Activated naive CD8-positive, alpha-beta T cell treated with anti-CD3 and anti-CD28 coated beads, Interleukin-2, amount 10 ng/mL, durations not matched to agents 7 days and 5 days (primary cell): ENCODE measurements at regions not wholly inside any gene's neighbourhood (a gene's known extent, or its start where the extent isn't known, plus 50 kb on each side); places are given as distances from the start of the nearest gene placed in this dataset.
A peak's percentile ranks its signal among the peaks of the same experiment; 100 is the strongest.
"Not testable (repeated sequence)": the region's sequence is repeated elsewhere in the genome, so short reads cannot be mapped to it uniquely, and the experiment has no call there.

Experiments used
- ATAC-seq: fragments of 150-1000 bp; cut with Tn5 transposase; one replicate; pipeline ENCODE4 v1.10.0; 2021; ENCODE audit warnings: low read depth, moderate library complexity
- POLR2A ChIA-PET: fragments of 350-600 bp; sonication (Branson Sonifier 250); formaldehyde crosslinking; loops from one replicate; lab custom pipeline; 2021; ENCODE audit warnings: antibody characterized with exemption; lab: Charles Lee
- DNase-seq: peaks from one replicate; pipeline ENCODE4 v3.0.0; 2021
- H3K27ac Mint-ChIP-seq: one replicate; pipeline ENCODE4 v1.8.0; 2022; ENCODE audit warnings: mild to moderate bottlenecking, mixed read lengths
- H3K27me3 Mint-ChIP-seq: one replicate; pipeline ENCODE4 v1.8.0; 2022; ENCODE audit warnings: mild to moderate bottlenecking, moderate library complexity, mixed read lengths
- H3K36me3 Mint-ChIP-seq: one replicate; pipeline ENCODE4 v1.8.0; 2021; ENCODE audit warnings: mild to moderate bottlenecking, mixed read lengths
- H3K4me1 Mint-ChIP-seq: one replicate; pipeline ENCODE4 v1.8.0; 2021; ENCODE audit warnings: mixed read lengths
- H3K4me3 Mint-ChIP-seq: one replicate; pipeline ENCODE4 v1.8.0; 2022; ENCODE audit warnings: mild to moderate bottlenecking, moderate library complexity, mixed read lengths
- H3K9me3 Mint-ChIP-seq: one replicate; pipeline ENCODE4 v1.8.0; 2021; ENCODE audit warnings: mixed read lengths

DNA sequence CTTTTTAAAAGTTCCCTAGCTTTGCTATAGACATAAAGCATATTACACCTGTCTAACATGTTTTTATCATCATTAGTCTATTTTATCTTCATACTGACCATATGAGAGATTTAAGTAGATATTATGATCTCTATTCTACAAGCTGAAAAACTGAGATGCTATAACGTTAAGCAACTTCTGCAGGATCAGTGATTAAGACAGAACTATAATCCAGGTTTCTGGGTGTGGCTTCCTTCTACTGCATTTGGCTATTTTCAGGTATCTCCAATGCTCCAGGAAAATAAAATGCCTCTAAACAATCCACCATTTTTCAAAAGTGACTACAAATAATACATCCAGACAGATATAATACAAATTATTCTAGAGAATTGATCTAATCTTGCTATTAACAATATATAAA, 53.4 kb downstream of the RGS2 start:
- ATAC-seq, result no peak
- Mint-ChIP-seq H3K36me3 (no peaks in the 10 kb centered on the region), H3K9me3 (no peaks in the 10 kb centered on the region), H3K4me3 (no peak overlapping the region), H3K4me1 (peaks cover 4% of the 10 kb centered on the region), H3K27me3 (no peaks in the 10 kb centered on the region), H3K27ac (no peak overlapping the region)
- no peak for DNase-seq
- POLR2A ChIA-PET, result no interaction called here

DNA sequence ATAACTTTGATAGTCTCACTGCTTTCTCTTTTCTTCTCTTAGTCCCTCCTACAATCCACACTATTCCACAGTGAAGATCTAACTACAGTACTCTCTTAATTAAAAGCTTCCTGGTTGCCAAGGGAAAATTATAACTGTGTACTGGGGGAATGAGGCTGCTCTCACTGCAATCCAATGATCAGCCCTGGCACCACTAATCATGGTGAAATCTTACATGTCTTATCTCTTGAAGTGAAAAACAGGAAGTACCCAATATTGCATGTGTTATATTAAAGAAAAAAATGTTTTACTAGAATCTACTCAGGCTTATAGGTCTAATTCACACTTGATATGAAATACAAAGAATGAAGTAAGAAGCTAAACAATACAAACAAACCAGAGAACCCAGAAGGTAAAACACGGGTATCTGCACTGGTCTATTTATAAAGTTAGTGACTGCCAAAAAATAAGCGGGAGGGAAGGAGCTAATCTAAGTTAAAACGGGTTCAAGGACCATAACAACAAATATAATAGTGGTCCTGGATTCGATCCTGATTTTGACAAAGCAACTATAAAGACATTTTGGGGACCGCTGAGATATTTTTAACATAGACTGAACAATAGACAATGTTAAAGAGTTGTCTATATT, 57.5 kb downstream of the RGS2 start:
- Mint-ChIP-seq H3K27ac (no peak overlapping the region), H3K4me1 (no peaks in the 10 kb centered on the region), H3K4me3 (no peak overlapping the region), H3K9me3 (no peaks in the 10 kb centered on the region), H3K27me3 (no peaks in the 10 kb centered on the region), H3K36me3 (no peaks in the 10 kb centered on the region)
- ATAC-seq (no peak), DNase-seq (no peak)
- POLR2A ChIA-PET, result no interaction called here

DNA sequence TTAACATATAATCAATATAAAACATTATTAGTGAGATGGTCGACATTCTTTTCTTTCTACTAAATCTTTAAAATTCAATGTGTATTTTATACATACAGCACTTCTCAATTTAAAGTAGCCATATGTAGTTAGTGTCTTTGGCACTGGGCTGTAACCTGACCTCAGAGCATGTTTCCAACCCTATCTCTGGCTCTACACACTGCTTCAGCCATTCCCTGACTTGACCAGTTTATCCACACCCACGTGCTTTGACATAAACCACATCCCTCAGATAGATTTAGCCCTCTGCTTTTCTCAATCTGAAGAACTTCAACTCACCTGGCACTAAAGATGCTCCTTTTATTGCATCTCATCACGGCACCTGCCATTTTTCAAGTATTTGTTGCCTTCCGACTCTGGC, 58.3 kb downstream of the RGS2 start:
- Mint-ChIP-seq H3K9me3 (no peaks in the 10 kb centered on the region), H3K36me3 (no peaks in the 10 kb centered on the region)
- POLR2A ChIA-PET, result no interaction called here

DNA sequence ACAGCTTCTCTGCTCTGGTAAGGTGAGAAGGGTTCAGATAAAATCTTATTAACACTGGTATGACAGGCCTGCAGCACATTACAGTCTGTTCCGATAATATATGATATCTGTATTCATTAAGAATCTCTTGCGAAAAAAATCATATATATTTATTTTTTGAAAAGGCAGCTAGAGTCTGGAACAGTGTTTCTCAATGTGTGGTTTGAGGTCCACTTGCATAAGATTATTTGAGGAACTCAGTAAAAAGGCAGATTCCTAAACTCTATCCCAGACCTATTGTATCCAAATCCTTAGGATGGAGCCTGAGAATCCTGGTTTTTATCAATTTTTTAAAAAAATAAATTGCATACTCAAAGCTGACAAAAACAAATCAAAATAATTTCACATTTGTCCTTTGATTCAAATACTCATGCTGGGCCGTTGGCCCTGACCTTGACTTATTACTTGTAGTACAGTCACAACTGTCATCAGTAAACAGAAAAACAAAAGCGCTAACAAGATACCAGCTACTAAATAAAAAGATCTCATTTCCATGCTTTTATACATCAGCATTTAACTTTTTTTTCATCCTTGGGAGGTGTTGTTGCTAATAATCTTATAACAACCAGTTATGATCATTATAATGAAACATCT, 60.6 kb downstream of the RGS2 start:
- no peaks in the 10 kb centered on the region for H3K4me1 Mint-ChIP-seq
- H3K36me3 Mint-ChIP-seq, result no peaks in the 10 kb centered on the region
- H3K27ac Mint-ChIP-seq, result no peak overlapping the region
- ATAC-seq (no peak), DNase-seq (no peak)
- H3K9me3 Mint-ChIP-seq, result no peaks in the 10 kb centered on the region
- no peak overlapping the region for H3K4me3 Mint-ChIP-seq
- POLR2A ChIA-PET, result no interaction called here
- peaks cover 1% of the 10 kb centered on the region for H3K27me3 Mint-ChIP-seq

More for the DNA sequence above, 58.3 kb downstream of the RGS2 start:
- Mint-ChIP-seq H3K4me1 (no peaks in the 10 kb centered on the region), H3K27ac (no peak overlapping the region), H3K4me3 (no peak overlapping the region), H3K27me3 (no peaks in the 10 kb centered on the region)
- DNase-seq, result no peak
- ATAC-seq, result no peak

DNA sequence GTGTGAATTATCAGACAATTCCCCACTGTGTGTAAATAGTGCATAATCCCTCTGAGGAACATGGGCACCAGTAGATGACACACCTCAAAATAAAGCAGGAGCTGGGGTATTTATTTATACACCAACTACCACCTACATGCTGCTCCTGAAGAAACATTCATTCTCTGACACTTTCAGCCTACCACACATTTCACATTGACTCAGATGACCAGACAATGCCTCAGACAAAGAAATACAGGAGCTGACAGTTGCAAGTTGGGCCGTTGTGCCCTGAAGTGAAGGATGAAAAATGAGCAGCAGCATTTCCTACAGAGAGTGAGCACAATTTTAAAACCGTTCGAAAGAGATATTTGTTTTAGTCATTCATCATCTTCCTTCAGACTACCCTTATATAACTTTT, 63.2 kb downstream of the RGS2 start:
- POLR2A ChIA-PET, result no interaction called here
- H3K27ac Mint-ChIP-seq, result no peak overlapping the region
- no peaks in the 10 kb centered on the region for H3K4me1 Mint-ChIP-seq
- peaks cover 8% of the 10 kb centered on the region for H3K27me3 Mint-ChIP-seq
- DNase-seq (no peak), ATAC-seq (no peak)
- no peak overlapping the region for H3K4me3 Mint-ChIP-seq
- H3K9me3 Mint-ChIP-seq, result no peaks in the 10 kb centered on the region
- H3K36me3 Mint-ChIP-seq, result no peaks in the 10 kb centered on the region

DNA sequence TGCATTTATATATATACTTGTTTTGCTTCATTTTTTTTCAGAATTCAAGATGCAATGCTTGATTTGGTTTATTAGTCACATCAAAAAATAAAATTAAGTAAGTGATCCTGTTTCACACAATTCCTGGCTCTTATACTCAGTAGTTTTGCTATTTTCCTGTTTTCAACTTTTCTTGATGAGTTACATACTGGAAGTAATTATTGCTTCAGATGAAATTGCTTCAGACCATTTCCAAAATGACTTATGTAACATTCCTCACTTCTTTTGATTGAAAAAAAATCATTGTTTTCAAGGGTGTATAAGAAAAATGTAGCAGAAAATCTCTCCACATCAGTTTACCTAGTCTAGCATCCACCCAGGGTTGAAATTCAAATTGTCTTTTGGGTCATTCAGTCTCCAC, 65.0 kb downstream of the RGS2 start:
- no peak for ATAC-seq

DNA sequence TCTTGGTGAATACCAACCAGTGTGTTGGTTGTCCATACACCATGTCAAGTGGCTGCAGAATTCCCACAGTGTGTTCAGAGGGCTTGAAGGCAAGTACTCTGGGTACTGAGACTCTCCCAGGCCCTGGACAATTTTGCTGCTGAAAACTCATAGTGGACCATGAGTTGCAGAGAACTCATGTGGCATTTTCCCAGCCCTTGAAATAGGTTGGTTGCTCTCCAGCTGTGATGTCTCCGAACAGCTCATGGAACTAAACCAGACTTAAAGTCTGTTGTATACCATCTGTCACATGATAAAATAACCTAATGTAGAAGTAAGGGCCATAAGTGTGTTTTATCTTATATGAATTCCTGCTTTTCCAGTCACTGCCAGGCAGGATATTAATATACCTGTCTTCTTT, 67.8 kb downstream of the RGS2 start:
- H3K27ac Mint-ChIP-seq, result no peak overlapping the region
- peaks cover 2% of the 10 kb centered on the region for H3K36me3 Mint-ChIP-seq
- H3K4me3 Mint-ChIP-seq, result no peak overlapping the region
- POLR2A ChIA-PET, result no interaction called here
- H3K27me3 Mint-ChIP-seq, result peaks cover 8% of the 10 kb centered on the region
- DNase-seq (no peak), ATAC-seq (no peak)
- H3K9me3 Mint-ChIP-seq, result peaks cover 1% of the 10 kb centered on the region
- no peaks in the 10 kb centered on the region for H3K4me1 Mint-ChIP-seq

More for the DNA sequence above, 65.0 kb downstream of the RGS2 start:
- Mint-ChIP-seq H3K4me1 (no peaks in the 10 kb centered on the region), H3K27me3 (peaks cover 8% of the 10 kb centered on the region), H3K27ac (no peak overlapping the region), H3K36me3 (no peaks in the 10 kb centered on the region), H3K4me3 (no peak overlapping the region), H3K9me3 (no peaks in the 10 kb centered on the region)
- DNase-seq, result no peak
- POLR2A ChIA-PET, result no interaction called here

DNA sequence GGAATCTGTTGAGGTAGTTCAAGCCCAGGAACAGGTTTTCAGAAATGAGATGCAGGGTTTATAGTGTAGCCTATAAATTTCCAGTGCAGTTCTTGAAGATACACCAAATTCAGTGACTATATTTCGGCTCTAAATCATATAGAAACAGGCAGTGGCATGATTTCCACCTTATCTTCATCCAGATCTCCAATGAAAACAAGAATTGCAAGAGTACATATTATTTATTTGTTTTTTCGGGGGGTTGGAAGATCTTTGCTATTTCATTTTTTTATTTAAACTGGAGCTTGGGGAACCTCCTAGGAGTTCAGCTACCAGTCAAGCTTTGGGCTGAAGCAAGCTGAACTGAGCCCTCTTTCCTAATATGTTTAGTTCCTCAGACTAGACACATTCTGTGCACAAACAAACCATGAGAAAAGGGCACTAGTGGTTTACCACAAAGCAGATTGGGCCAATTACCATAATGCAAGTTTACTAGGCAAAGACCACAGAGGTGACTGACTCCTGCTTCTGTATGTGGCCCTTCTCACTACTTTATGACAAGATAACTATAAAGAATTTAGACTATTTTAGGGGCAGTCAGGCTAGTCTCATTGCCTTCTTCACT, 68.5 kb downstream of the RGS2 start:
- Mint-ChIP-seq H3K9me3 (peaks cover 1% of the 10 kb centered on the region), H3K4me3 (no peak overlapping the region), H3K36me3 (peaks cover 2% of the 10 kb centered on the region), H3K27ac (no peak overlapping the region), H3K4me1 (no peaks in the 10 kb centered on the region), H3K27me3 (peaks cover 8% of the 10 kb centered on the region)
- POLR2A ChIA-PET, result no interaction called here
- no peak for DNase-seq
- no peak for ATAC-seq

DNA sequence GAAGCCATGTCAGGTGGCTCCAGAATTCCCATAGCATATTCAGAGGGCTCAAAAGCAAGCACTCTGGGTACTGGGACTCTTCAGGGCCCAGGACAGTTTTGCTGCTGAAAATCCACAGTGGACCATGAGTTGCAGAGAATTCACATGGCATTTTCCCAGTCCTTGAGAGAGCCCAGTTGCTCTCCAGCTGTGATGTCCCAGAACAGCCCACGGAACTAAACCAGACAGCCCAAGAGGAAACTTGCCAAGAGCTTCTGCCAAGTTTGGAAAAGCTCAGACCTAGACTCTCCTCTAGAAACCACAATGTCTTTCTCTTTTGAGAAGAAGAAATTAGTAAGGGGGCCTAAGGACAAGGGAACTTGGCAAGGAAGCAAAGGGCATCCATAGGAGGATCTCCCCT, 69.4 kb downstream of the RGS2 start:
- Mint-ChIP-seq H3K27me3 (peaks cover 8% of the 10 kb centered on the region), H3K4me3 (no peak overlapping the region), H3K4me1 (no peaks in the 10 kb centered on the region), H3K9me3 (peaks cover 1% of the 10 kb centered on the region), H3K36me3 (peaks cover 2% of the 10 kb centered on the region), H3K27ac (no peak overlapping the region)
- ATAC-seq (no peak), DNase-seq (no peak)
- POLR2A ChIA-PET, result no interaction called here

DNA sequence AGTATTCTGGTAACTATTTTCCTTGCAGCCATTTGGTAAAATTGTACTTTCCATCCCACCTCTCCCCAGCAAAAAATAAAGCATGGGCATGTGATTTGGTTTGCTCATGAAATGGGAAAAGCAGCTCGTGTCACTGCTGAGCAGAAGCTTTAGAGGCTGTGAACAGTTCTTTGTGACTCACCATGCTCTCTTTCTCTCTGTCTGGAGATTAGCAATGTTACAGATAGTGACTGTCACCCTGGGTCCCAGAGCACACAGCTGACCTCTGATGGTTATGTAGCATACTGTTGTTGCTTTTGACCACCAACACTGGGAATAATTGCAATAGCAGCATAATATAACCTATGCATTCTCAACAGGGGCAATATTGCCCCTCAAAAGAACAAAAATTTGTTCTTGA, 70.6 kb downstream of the RGS2 start:
- ATAC-seq, result no peak
- Mint-ChIP-seq H3K4me1 (no peaks in the 10 kb centered on the region), H3K4me3 (no peak overlapping the region), H3K27ac (no peak overlapping the region), H3K27me3 (peaks cover 7% of the 10 kb centered on the region), H3K9me3 (peaks cover 1% of the 10 kb centered on the region), H3K36me3 (peaks cover 2% of the 10 kb centered on the region)
- DNase-seq, result no peak
- POLR2A ChIA-PET, result no interaction called here

DNA sequence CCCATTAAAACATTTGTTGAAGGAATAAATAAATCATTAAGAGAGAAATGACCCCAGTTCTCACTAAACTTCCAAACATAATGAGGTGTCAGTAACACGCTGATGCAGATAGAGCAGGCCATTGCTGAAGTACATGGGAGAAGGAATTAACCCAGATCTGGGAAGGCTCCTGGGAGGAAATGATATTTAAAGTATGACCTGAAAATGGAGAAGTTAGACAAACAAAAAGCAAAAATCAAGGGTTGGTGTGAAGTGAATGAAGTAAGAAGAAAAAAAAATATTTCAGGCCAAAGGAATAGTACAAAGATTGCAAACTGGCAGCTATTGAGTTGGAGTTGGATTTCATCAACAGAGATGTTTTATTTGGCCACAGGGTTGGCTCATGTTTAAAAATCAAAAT, 71.4 kb downstream of the RGS2 start:
- no peak for DNase-seq
- ATAC-seq, result no peak
- peaks cover 2% of the 10 kb centered on the region for H3K36me3 Mint-ChIP-seq
- no peak overlapping the region for H3K27ac Mint-ChIP-seq
- no peaks in the 10 kb centered on the region for H3K4me1 Mint-ChIP-seq
- POLR2A ChIA-PET, result no interaction called here
- H3K9me3 Mint-ChIP-seq, result peaks cover 1% of the 10 kb centered on the region
- no peak overlapping the region for H3K4me3 Mint-ChIP-seq
- H3K27me3 Mint-ChIP-seq, result peaks cover 2% of the 10 kb centered on the region

DNA sequence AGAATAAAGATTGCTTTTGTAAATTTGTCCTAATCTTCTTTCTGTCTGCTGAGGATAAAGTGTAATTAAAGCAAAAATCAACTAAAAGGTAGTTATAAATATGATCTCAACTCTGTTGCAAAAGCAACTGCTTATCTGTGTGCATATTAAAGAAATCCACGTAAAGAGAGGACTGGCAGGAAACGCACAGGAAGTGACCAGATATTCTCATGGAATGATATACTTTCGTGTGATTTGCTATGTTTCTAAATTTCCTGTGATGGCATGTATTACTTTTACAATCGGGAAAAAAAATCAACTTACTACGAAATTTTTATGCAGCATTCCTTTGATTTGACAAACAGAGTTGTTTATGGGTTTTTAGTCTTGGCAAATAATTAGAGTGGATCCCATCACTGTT, 75.4 kb downstream of the RGS2 start:
- ATAC-seq (no peak), DNase-seq (no peak)
- Mint-ChIP-seq H3K27me3 (no peaks in the 10 kb centered on the region), H3K4me3 (no peak overlapping the region), H3K27ac (no peak overlapping the region), H3K36me3 (peaks cover 2% of the 10 kb centered on the region), H3K4me1 (no peaks in the 10 kb centered on the region), H3K9me3 (peaks cover 1% of the 10 kb centered on the region)
- POLR2A ChIA-PET, result no interaction called here

DNA sequence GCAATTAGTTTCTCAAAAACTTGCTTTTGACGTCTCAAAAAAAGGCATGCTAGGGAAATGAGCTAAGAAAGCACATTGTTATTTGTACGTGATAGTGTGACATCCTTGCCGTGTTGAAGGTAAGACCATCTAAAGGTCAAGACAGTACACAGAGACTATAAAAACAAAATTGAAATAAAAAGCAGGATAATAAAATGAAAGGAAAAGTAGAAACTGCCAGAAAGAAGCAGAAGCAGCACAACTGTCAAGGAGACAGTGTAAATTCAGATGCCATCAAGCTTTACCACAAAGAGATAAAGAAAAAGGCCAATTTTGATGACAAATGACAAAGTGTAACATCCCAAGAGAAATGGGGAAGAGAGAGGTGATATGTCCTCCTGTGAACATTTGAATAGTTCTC, 76.5 kb downstream of the RGS2 start:
- H3K4me1 Mint-ChIP-seq, H3K27me3 Mint-ChIP-seq, H3K36me3 Mint-ChIP-seq, DNase-seq, H3K9me3 Mint-ChIP-seq, H3K4me3 Mint-ChIP-seq, H3K27ac Mint-ChIP-seq, POLR2A ChIA-PET: not testable (repeated sequence)
- ATAC-seq, result peak; percentile 36

DNA sequence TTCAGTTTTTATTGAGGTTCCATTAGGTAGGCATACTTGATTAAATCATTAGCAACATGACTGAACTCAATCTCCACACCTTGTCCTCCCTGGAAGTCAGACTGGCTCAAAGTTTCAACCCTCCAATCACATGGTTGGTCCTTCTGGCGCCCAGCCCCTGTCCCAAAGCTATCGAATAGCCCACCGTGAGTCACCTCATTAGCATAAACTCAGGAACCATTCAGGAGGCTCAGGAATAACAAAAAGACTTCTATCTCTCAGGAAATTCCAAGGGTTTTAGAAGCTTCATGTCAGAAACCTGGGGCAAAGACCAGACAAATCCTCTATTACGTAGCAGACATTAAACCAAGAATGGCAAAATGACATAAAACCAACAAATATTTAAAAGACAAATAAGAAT, 78.6 kb downstream of the RGS2 start:
- H3K27me3 Mint-ChIP-seq, result no peaks in the 10 kb centered on the region
- H3K36me3 Mint-ChIP-seq, result no peaks in the 10 kb centered on the region
- DNase-seq (no peak), ATAC-seq (no peak)
- H3K4me1 Mint-ChIP-seq, result no peaks in the 10 kb centered on the region
- peaks cover 2% of the 10 kb centered on the region for H3K9me3 Mint-ChIP-seq
- H3K4me3 Mint-ChIP-seq, result no peak overlapping the region
- POLR2A ChIA-PET, result no interaction called here
- no peak overlapping the region for H3K27ac Mint-ChIP-seq
